H1 (cell line): ENCODE measurements at regions not wholly inside any gene's neighbourhood (a gene's known extent, or its start where the extent isn't known, plus 50 kb on each side); places are given as distances from the start of the nearest gene placed in this dataset.
A peak's percentile ranks its signal among the peaks of the same experiment; 100 is the strongest.

ENCODE experiments used
- CTCF ChIA-PET: fragments of 300-600 bp; sonication (Branson Sonifier 250); formaldehyde crosslinking; loops from one replicate; lab custom pipeline; 2021; ENCODE audit not compliant: partially characterized antibody; lab: Charles Lee
- POLR2A ChIA-PET: fragments of 300-600 bp; sonication (Branson Sonifier 250); formaldehyde crosslinking; loops from one replicate; lab custom pipeline; 2021; ENCODE audit warnings: inconsistent platforms; ENCODE audit not compliant: partially characterized antibody; lab: Charles Lee
- DNase-seq, 2 experiments: peaks; one replicate each; pipeline versions ENCODE4 v3.0.0 to v3.0.0-alpha.2; 2010 to 2022; ENCODE audit warnings: low spot score in 2 of 2, low read depth in 1 of 2, mixed read lengths in 1 of 2
- FAIRE-seq: peaks from 2 replicates; lab custom pipeline; 2011; peaks lifted over from hg19 to GRCh38; lab: Jason Lieb, UNC
- H2AFZ ChIP-seq: 2 replicates; pipeline ENCODE4 v1.8.1; 2012; ENCODE audit warnings: low read length, inconsistent platforms
- H2AK5ac ChIP-seq: 2 replicates; pipeline ENCODE4 v1.6.1; 2013; ENCODE audit warnings: low read depth, low read length
- H2BK120ac ChIP-seq: replicated peaks from 2 replicates; pipeline ENCODE3; 2013; ENCODE audit warnings: low read depth, low read length, inconsistent platforms
- H2BK12ac ChIP-seq: 2 replicates; pipeline ENCODE4 v1.6.1; 2013; ENCODE audit warnings: low read depth, low read length
- H2BK15ac ChIP-seq: 2 replicates; pipeline ENCODE4 v1.6.1; 2013; ENCODE audit warnings: low read length
- H2BK20ac ChIP-seq: 2 replicates; pipeline ENCODE4 v1.6.1; 2013; ENCODE audit warnings: low read length
- H2BK5ac ChIP-seq: 2 replicates; pipeline ENCODE4 v1.6.1; 2013; ENCODE audit warnings: low read depth, low read length
- H3K14ac ChIP-seq: 2 replicates; pipeline ENCODE4 v1.6.1; 2013; ENCODE audit warnings: inconsistent platforms; ENCODE audit not compliant: insufficient read length
- H3K18ac ChIP-seq: 2 replicates; pipeline ENCODE4 v1.6.1; 2013; ENCODE audit warnings: low read length; ENCODE audit errors: extremely low read depth
- H3K23ac ChIP-seq: 2 replicates; pipeline ENCODE4 v1.6.1; 2013; ENCODE audit warnings: inconsistent platforms; ENCODE audit not compliant: insufficient read length
- H3K23me2 ChIP-seq: 2 replicates; pipeline ENCODE4 v1.6.1; 2013; ENCODE audit warnings: low read depth, low read length
- H3K27ac ChIP-seq: 2 replicates; pipeline ENCODE4 v1.6.1; 2011; ENCODE audit warnings: low read depth, low read length, inconsistent platforms
- H3K27me3 ChIP-seq, 4 experiments: replicated peaks in 1 of 4; 1 replicate in 1 of 4; 2 replicates in 3 of 4; pipeline versions ENCODE4 v1.6.1 to v1.8.1; 2011 to 2013; ENCODE audit warnings: low read length in 3 of 4, mild to moderate bottlenecking in 3 of 4, inconsistent platforms in 2 of 4, mixed read lengths in 2 of 4, moderate library complexity in 1 of 4; ENCODE audit not compliant: control insufficient read depth in 3 of 4, insufficient read depth in 3 of 4; ENCODE audit errors: extremely low read depth in 1 of 4
- H3K36me3 ChIP-seq, 4 experiments: 2 replicates each; pipeline versions ENCODE4 v1.6.1 to v1.8.1; 2011 to 2013; ENCODE audit warnings: mild to moderate bottlenecking in 4 of 4, low read length in 3 of 4, moderate library complexity in 2 of 4, control low read depth in 1 of 4, inconsistent platforms in 1 of 4; ENCODE audit not compliant: insufficient read depth in 4 of 4, control insufficient read depth in 2 of 4
- H3K4ac ChIP-seq: replicated peaks from 2 replicates; pipeline ENCODE3; 2013; ENCODE audit warnings: low read length, low read depth, mixed read lengths, inconsistent platforms; ENCODE audit not compliant: insufficient read length
- H3K4me1 ChIP-seq, 4 experiments: replicated peaks in 1 of 4; 1 replicate in 1 of 4; 2 replicates in 3 of 4; pipeline versions ENCODE4 v1.6.1 to v1.8.1; 2011 to 2013; ENCODE audit warnings: low read length in 3 of 4, inconsistent platforms in 2 of 4, mixed read lengths in 1 of 4; ENCODE audit not compliant: insufficient read depth in 4 of 4, control insufficient read depth in 3 of 4
- H3K4me2 ChIP-seq, 2 experiments: 2 replicates each; pipeline versions ENCODE4 v1.6.1 to v1.8.1; 2011 to 2013; ENCODE audit warnings: low read depth in 2 of 2, low read length in 2 of 2, control low read depth in 1 of 2, inconsistent platforms in 1 of 2, mild to moderate bottlenecking in 1 of 2; ENCODE audit not compliant: insufficient read depth in 1 of 2
- H3K4me3 ChIP-seq, 4 experiments: fragments of 200-600, 300-600 bp in 1 of 4; sonication (generic), shearing (Covaris generic), sonication (Bioruptor Twin) in 1 of 4; 2 replicates each; pipeline versions ENCODE4 v1.5.1 to v1.8.1; 2011 to 2016; ENCODE audit warnings: low read length in 4 of 4, low read depth in 3 of 4, control low read depth in 2 of 4, inconsistent platforms in 2 of 4, mild to moderate bottlenecking in 2 of 4, mixed read lengths in 1 of 4, moderate library complexity in 1 of 4; ENCODE audit not compliant: insufficient read depth in 2 of 4; ENCODE audit errors: extremely low read depth in 1 of 4
- H3K56ac ChIP-seq: replicated peaks from 2 replicates; pipeline ENCODE3; 2013; ENCODE audit warnings: low read depth, mild to moderate bottlenecking, mixed read lengths, low read length, inconsistent platforms; ENCODE audit not compliant: insufficient read length
- H3K79me1 ChIP-seq: 2 replicates; pipeline ENCODE4 v1.6.1; 2013; ENCODE audit warnings: low read depth, low read length, control low read depth
- H3K79me2 ChIP-seq, 2 experiments: 2 replicates each; pipeline versions ENCODE4 v1.6.1 to v1.8.1; 2012 to 2013; ENCODE audit warnings: low read length in 2 of 2, mild to moderate bottlenecking in 2 of 2, inconsistent platforms in 1 of 2; ENCODE audit not compliant: insufficient read depth in 2 of 2, control insufficient read depth in 1 of 2
- H3K9ac ChIP-seq, 4 experiments: replicated peaks in 1 of 4; 1 replicate in 1 of 4; 2 replicates in 3 of 4; pipeline versions ENCODE4 v1.6.1 to v1.8.1; 2011 to 2013; ENCODE audit warnings: low read depth in 3 of 4, low read length in 3 of 4, control low read depth in 2 of 4, mild to moderate bottlenecking in 2 of 4, moderate library complexity in 2 of 4, inconsistent platforms in 1 of 4; ENCODE audit errors: extremely low read depth in 1 of 4
- H3K9me3 ChIP-seq, 2 experiments: 2 replicates each; pipeline versions ENCODE4 v1.6.1 to v1.8.1; 2012 to 2013; ENCODE audit warnings: mild to moderate bottlenecking in 2 of 2, moderate library complexity in 2 of 2, control low read depth in 1 of 2, inconsistent platforms in 1 of 2, low read depth in 1 of 2, low read length in 1 of 2, mixed read lengths in 1 of 2; ENCODE audit not compliant: insufficient read depth in 2 of 2
- H4K20me1 ChIP-seq, 2 experiments: replicated peaks in 1 of 2; 2 replicates each; pipeline versions ENCODE3 to v1.8.1; 2011 to 2013; ENCODE audit warnings: inconsistent platforms in 2 of 2, low read length in 2 of 2, mild to moderate bottlenecking in 1 of 2; ENCODE audit not compliant: insufficient read depth in 2 of 2, control insufficient read depth in 1 of 2
- H4K5ac ChIP-seq: 2 replicates; pipeline ENCODE4 v1.6.1; 2013; ENCODE audit warnings: low read length, low read depth, mixed read lengths, inconsistent platforms; ENCODE audit not compliant: insufficient read length
- H4K8ac ChIP-seq: 2 replicates; pipeline ENCODE4 v1.8.0; 2013; ENCODE audit warnings: mild to moderate bottlenecking, moderate library complexity, low read length, inconsistent platforms; ENCODE audit not compliant: insufficient read depth; ENCODE audit errors: extremely low read depth
- H4K91ac ChIP-seq: replicated peaks from 2 replicates; pipeline ENCODE3; 2013; ENCODE audit warnings: low read length, mixed read lengths, inconsistent platforms; ENCODE audit not compliant: insufficient read length
- CBX8 ChIP-seq: fragments of 300-800, 300-1000 bp; sonication (generic); IDR thresholded peaks from 2 replicates; pipeline ENCODE4 v1.7.1; 2016; ENCODE audit warnings: low read depth, low read length, borderline replicate concordance
- CEBPB ChIP-seq: IDR thresholded peaks from 2 replicates; pipeline ENCODE4 v1.6.1; 2012; ENCODE audit warnings: low read depth, low read length
- CREB1 ChIP-seq: IDR thresholded peaks from 2 replicates; pipeline ENCODE4 v1.6.1; 2012; ENCODE audit warnings: inconsistent platforms
- NRF1 ChIP-seq: IDR thresholded peaks from 2 replicates; pipeline ENCODE4 v1.6.1; 2011; ENCODE audit warnings: mild to moderate bottlenecking, low read depth, low read length, improper control_type of control experiment
- WGBS, 2 experiments: shearing (Covaris generic) in 1 of 2; methylation state at CpG; one replicate each; pipeline versions ENCODE4 v1.1.6 to v1.1.7; 2013 to 2015; ENCODE audit warnings: low lambda C conversion rate in 2 of 2, mixed read lengths in 2 of 2, inconsistent platforms in 1 of 2, low coverage in 1 of 2, missing lambda C conversion rate in 1 of 2; ENCODE audit not compliant: insufficient replicate concordance in 2 of 2, insufficient coverage in 1 of 2, insufficient read length in 1 of 2; ENCODE audit errors: extremely low coverage in 1 of 2, missing lambda C conversion rate in 1 of 2; 5-methylcytosine and 5-hydroxymethylcytosine counted together

DNA sequence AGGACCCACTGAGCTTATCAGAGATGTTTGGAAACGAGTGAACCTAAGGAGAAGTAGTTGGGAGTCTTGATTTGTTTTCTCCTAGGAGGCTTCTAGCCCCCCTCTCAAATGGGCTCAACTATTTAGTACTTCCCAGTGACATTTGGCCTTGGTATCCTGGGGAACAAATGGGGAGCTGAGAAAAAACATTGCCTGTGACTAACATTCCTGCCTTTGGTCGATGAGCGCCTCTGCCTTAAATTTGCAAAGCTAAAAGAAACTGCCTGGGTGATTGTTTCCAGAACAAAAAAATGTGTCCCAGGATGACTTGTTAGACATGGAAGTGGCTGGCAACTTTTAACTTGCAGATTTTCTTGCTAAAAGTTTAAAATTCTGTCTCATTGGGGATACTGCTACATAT lies 58.8 kb upstream of the IGFBP7 start:
- POLR2A ChIA-PET = no interaction called here
- no peak overlapping the region for H3K27ac ChIP-seq
- no peak overlapping the region for H2BK20ac ChIP-seq
- H2BK120ac ChIP-seq = no peak overlapping the region
- H3K4me2 ChIP-seq = peak overlapping the region in 1 of 2 experiments; percentile 38; a peak in 2 of 4 replicates
- no peak overlapping the region for H4K91ac ChIP-seq
- H2AFZ ChIP-seq = no peak overlapping the region
- H2BK12ac ChIP-seq = 0 out of 2 replicates have a peak overlapping the region, but pooled peaks have one; percentile 53
- H3K23me2 ChIP-seq = no peaks in the 10 kb centered on the region
- peaks cover 0 to 3% (median 1%) of the 10 kb centered on the region in 4 experiments; a peak in 3 of 7 replicates for H3K4me1 ChIP-seq
- H3K4me3 ChIP-seq = no peak overlapping the region
- H3K79me1 ChIP-seq = no peaks in the 10 kb centered on the region
- DNase-seq (no peak), FAIRE-seq (no peak)
- no peak overlapping the region for H3K9ac ChIP-seq
- H3K14ac ChIP-seq = no peak overlapping the region
- H4K8ac ChIP-seq = no peak overlapping the region
- no peak overlapping the region for H2BK15ac ChIP-seq
- no peaks in the 10 kb centered on the region for H4K20me1 ChIP-seq
- no peaks in the 10 kb centered on the region for H3K79me2 ChIP-seq
- H3K27me3 ChIP-seq = peaks cover 0 to 10% (median 9%) of the 10 kb centered on the region in 4 experiments; a peak in 4 of 7 replicates
- peaks cover 0 to 12% of the 10 kb centered on the region in 2 experiments; a peak in 1 of 4 replicates for H3K9me3 ChIP-seq
- CTCF ChIA-PET = interaction anchor here (1.1 to 2.6 kb wide), 4 partner anchors 22 to 257 kb away, joined by 3 to 19 read pairs (median 8); no protein-coding TSS in a partner anchor
- no peak overlapping the region for H2AK5ac ChIP-seq
- no peak overlapping the region; the same call in 1 of the 2 replicates for H2BK5ac ChIP-seq
- no peak overlapping the region for H3K56ac ChIP-seq
- 0 out of 2 replicates have a peak overlapping the region, but pooled peaks have one; percentile 68 for H3K18ac ChIP-seq
- no peak overlapping the region for H3K4ac ChIP-seq
- no peaks in the 10 kb centered on the region for H3K36me3 ChIP-seq
- TF ChIP-seq CREB1 (no peak), CEBPB (no peak), NRF1 (no peak), CBX8 (no peak)
- no peak overlapping the region for H3K23ac ChIP-seq
- H4K5ac ChIP-seq = no peak overlapping the region
- 29% methylated on average over 3 of the region's 3 CpGs; no CpG with 5 or more reads in 1 of the 2 experiments for WGBS, 2 experiments
